Dedifferentiated amniotic fluid mesenchymal stem cell (primary cell): ENCODE measurements at regions not wholly inside any gene's neighbourhood (a gene's known extent, or its start where the extent isn't known, plus 50 kb on each side); places are given as distances from the start of the nearest gene placed in this dataset.

Source experiments
- DNase-seq: peaks from one replicate; pipeline ENCODE4 v3.0.0-alpha.2; 2016; ENCODE audit errors: extremely low spot score

DNA sequence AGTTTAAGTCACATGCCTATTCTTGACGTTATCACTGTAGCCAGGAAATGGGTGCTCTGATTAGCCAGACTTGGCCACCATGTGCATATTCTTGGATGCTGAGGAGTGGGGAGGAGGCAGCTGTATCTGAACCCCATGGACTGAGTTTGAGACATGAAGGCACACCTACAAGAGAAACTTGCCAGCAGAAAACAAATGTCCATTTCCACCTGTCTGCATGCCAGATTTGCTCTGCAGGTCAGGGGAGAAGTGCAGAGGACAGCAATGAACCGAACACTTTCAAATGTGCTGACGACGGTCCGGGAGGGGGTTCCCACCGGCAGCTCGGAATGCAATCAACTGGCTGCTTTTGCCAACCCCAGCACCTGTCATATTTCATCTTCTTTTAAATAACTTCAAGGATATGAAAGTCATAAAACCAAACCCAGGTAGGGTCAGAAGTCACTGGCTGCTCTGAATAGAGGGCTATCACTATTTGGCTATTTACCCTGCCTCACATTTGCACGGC lies 287.8 kb upstream of the N4BP1 start:
- no peak for DNase-seq

DNA sequence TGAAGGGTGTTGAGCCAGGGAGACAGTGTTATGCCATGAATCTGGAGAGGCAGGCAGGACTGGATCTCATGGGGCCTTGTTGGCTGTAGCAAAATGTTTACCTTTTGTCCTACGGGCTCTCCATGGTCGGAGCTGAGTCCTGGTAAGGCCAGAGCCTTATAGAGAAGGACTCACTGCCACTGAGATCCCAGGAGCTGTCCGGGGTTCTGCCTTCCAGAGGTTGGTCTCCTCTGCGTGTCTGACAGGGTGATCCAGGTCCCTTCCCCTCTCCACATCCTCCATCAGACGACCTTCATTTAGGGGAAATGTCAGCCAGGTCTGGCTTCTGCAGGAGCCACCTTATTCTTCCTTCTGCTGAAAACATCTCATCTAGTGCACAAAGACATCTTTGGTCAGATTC lies 285.2 kb upstream of the N4BP1 start:
- DNase-seq, result no peak

DNA sequence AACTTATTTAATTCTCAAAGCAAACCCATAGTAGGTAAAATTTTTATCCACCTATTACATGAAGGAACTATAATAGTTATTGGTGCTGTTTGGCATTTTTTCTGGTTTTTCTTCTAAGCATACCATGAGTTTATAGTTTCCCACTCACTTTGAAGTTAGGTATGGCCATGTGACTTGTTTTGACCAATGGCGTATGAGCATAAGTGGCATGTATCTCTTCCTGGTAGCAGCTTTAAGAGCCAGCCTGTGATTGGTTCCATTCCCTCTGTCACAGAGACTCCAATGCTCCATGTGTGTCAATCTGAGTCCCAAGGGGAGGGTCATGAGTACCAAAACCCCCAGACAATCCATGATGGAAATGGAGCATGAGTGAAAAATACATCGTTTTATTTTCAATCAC lies 282.9 kb upstream of the N4BP1 start:
- DNase-seq, result no peak

DNA sequence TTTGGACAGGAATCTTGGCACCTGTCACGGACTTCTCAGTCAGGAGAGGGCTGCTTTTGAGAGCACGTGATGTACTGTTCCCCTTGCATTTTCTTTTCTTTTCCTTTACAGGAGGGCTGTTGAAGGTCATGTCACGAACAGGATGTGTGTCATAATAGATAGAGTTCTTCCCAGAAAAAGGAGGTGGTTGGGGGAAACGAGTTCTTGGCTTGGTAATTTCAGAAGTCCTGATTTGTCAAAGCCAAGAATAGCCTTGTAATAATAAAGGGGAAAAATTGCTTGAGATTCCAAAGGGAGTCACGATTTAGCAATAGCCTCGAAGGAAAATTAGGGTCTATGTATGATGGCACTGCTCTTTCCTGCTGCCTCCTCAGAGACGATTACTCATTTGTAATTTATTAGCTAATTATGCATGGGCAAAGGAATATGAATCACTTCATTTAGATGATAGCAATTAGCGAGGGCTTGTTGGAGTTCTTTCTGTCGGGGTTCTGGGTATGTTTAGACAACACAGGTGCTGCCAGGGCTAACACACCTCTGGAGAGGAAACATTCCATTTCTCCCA lies 277.7 kb upstream of the N4BP1 start:
- DNase-seq, result no peak

DNA sequence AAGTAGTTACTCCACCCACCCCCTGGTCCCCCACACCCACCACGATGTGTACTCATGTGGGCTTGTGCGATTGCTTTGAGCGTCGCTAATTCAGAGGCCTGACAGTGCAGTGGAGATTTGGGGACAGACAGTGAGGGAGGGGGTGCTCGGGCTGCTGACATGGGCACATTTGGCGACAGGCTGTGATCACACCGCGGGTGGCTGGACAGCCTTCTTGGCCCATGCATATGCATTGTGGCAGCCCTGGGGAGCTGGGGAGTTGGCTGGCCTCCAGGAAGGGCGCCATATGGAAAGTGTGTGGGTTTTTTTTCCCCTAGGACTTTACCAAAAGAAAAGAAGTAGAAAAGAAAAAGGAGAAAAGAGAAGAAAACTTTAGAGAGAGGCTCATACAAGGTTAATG lies 275.5 kb upstream of the N4BP1 start:
- no peak for DNase-seq

DNA sequence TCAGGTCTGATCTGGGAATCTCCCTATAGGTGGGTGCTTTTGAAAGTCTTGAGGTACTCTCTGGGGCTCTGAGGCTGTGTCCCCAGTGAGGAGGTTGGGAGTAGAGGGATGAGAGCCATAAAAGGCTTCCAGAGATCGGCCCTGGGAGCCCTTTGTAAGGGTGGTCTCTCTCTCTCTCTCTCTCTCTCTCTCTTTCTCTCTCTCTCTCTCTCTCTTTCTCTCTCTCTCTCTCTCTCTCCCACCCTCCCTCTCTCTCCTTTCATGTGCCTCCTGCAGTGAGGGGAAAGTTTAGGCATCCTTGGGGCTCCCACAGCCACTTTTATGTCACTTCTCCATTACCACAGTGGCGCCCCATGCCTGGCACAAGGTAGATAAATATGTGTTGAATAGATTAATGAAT lies 271.3 kb upstream of the N4BP1 start:
- no peak for DNase-seq

GRCh38 chr16:48879223-48880122 lies 269.5 kb upstream of the N4BP1 start:
- DNase-seq, result no peak

- DNase-seq, result no peak
Observed at GRCh38 chr16:48877946-48878345, 268.0 kb upstream of the N4BP1 start.

DNA sequence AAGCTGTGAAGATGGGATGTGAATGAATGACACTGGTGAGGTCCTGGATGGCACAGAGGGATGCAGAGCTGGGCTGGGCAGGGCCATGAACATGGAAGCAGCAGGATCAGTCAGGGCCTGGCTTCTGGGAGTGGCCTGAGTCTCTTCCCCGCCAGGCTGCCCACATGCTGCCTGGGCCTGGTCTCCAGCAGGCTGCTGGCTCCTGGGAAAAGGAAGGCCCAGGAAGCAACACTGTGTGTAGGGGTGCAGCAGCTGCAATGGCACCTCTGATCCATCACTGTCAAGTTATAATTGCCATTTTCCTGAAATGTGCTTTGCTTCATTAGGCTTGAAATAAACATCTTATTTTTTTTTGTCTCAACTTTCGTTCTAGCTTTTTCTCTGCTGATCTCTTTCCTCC lies 260.2 kb upstream of the N4BP1 start:
- no peak for DNase-seq

GRCh38 chr16:48865520-48865919 lies 255.5 kb upstream of the N4BP1 start:
- no peak for DNase-seq

- DNase-seq, result no peak
Observed at GRCh38 chr16:48864055-48864454, 254.1 kb upstream of the N4BP1 start.

GRCh38 chr16:48862087-48862532 lies 252.1 kb upstream of the N4BP1 start:
- no peak for DNase-seq

DNA sequence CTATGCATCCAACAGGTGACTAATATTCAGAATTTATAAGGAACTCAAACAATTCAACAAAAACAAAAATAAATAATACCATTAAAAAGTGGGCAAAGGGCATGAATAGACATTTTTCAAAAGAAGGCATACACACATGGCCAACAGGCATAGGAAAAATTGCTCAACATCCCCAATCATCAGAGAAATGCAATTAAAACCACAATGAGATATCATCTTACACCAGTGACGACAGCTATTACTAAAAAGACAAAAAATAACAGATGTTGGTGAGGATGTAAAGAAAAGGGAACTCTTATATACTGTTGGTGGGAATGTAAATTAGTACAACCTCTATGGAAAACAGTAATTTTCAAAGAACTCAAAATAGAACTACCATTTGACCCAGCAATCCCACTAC lies 250.4 kb upstream of the N4BP1 start:
- DNase-seq, result no peak

GRCh38 chr16:48852951-48853350 lies 243.0 kb upstream of the N4BP1 start:
- no peak for DNase-seq

DNA sequence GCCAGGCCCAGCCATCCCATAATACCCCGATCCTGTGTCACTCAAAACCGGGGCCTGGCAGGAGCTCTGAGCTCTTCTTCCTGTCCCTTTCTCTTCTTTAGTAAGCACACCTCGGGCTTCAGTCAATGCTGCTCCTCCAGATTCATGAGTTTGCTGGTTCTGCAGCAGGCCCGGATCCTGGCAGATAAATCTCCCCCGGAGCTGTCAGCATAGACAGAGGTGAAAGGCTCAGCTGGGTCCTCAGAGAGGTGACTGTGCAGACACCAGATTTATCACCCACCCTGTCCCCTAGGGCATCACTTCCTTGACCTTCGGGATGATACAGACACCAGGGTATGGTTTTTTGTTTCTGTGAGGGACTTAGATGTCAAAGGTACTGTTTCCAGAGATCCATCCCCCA lies 242.5 kb upstream of the N4BP1 start:
- no peak for DNase-seq

DNA sequence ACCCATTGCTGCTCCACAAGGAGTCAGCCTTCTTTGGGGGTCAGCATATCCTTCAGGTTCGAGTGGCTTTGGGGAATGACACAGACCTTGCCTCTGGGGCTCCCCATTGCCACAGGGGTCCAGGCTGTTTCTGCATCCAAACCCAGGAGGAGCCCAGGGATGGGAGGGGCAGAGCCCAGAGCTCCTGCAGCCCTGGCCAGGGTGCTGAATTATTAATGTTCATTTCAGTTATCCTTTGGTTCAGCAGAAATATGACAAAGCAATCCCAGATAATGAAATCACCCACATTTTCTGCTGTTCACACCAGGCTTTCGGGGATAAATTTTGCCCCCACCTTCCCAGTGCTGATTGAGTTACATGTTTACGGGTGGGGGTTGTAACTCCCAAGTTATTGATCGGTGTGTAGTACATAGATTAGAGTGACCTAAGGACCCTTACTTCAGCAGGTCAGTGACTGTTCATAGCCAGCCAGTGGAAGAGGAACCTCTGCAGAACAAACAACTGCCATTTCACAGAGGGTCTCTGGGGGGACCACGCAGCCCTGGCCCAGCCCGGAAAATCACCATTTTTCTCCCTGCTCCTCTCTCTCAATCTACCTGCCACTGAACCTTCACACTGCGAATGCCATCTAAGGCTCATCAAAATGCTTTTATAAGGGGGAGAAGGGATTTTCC lies 240.3 kb upstream of the N4BP1 start:
- no peak for DNase-seq

DNA sequence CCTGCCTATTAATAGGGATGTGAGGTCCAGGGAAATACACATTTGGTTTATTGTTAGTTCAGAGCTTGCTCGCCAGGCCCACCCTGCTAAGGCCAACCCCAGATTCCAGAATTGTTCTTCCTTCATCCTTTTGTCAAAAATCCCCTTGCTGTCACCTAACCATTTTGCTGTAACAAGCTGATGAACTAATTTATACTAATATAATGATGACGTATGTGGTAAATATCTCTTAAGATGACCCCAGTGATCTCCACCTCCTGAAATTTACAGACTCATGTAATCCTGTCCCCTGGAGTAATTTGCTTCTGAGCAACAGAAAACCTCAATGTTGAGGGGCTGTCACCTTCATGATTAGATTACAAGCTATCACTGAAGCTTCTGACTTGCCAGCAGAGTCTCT lies 236.3 kb upstream of the N4BP1 start:
- DNase-seq, result no peak

DNA sequence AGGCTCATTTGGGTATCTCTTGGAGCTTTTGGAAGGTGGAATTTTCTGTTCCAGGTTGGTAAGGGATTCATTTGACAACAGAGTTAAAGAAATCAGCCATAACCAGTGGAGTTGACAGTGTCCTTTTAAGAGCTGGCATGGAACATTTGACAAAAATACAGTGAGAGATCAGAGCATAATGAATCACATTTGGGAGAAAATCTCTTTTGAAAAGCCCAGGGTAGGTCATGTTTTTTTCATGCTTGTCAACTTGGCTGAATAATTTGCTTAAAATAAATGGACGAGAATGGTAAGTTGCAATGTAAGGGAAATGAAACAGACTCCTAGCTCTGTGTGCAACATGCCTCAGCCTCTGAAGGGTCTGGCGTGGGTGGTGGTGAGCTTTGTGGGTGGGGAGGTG lies 235.3 kb upstream of the N4BP1 start:
- DNase-seq, result no peak

DNA sequence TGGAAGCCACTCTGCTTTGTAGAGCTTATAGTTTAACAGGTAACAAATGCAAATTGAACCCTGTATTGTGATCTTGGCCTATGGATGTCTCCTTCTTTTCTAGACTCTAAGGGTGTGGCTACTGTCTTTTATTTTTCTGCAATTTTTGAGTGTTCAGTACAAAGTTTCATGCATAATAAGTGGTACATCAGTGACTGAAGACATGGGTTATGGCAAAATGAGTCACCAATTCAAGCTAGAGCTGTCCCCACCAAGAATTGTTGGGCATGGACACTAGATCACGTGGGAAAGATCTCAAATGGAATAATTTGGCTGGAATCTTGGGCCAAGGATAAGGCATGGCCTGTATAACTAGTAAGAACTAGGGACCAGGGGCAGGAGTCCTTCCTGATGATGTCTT lies 228.4 kb upstream of the N4BP1 start:
- DNase-seq, result no peak

GRCh38 chr16:48836636-48837035 lies 226.7 kb upstream of the N4BP1 start:
- no peak for DNase-seq

DNA sequence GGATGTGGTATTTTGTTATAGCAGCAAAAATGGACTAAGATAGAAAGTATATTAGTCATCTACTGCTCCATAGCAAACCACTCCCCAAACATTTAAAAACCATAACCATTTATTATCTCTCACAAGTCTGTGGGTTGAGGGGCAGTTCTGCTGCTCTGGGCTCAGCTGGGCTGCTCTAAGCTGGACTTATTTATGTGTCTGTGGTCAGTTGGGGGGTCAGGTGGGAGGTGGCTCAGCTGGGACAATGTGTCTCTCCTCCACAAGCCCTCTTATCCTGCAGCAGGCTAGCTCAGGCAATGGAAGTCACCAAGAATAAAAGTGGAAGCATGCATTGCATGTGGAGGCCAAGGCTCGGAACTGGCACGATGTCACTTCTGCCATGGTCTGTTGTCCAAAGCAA lies 226.1 kb upstream of the N4BP1 start:
- DNase-seq, result no peak

- DNase-seq, result no peak
Observed at GRCh38 chr16:48834576-48834975, 224.6 kb upstream of the N4BP1 start.

DNA sequence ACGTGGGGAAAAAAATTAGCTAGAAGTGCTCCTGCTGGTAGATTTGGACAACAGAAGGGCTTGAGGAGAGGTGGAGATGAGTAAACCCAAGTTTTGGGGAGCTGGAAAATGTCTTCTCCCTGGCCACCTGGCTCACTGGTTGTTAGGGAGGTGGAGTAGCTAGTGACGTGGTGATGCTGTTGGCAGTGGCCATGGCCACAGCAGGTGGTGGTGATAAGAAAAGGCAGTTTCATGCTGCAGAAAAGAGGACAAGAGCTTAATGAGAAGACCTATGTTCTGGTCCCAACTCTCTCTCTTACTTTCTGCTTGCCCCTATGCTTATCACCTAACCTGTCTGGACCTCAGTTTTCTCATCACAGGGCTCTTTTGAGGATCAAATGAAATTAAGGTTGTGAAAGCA lies 223.5 kb upstream of the N4BP1 start:
- no peak for DNase-seq
